Mammary epithelial cell (primary cell): ENCODE measurements at regions not wholly inside any gene's neighbourhood (a gene's known extent, or its start where the extent isn't known, plus 50 kb on each side); places are given as distances from the start of the nearest gene placed in this dataset.

ENCODE experiments used
- CTCF ChIP-seq, 2 donors: IDR thresholded peaks in 1 of 2; conservative IDR thresholded peaks in 1 of 2; 2 replicates each; pipeline ENCODE4 v1.5.1; 2011 to 2012; ENCODE audit warnings: inconsistent platforms in 2 of 2, low read length in 2 of 2, mild to moderate bottlenecking in 2 of 2, control low read depth in 1 of 2, low read depth in 1 of 2; ENCODE audit not compliant: insufficient read depth in 1 of 2; ENCODE audit errors: extremely low read depth in 1 of 2
- EZH2 ChIP-seq: IDR thresholded peaks from 2 replicates; pipeline ENCODE4 v1.6.1; 2012; ENCODE audit warnings: low read length, inconsistent platforms, borderline replicate concordance

DNA sequence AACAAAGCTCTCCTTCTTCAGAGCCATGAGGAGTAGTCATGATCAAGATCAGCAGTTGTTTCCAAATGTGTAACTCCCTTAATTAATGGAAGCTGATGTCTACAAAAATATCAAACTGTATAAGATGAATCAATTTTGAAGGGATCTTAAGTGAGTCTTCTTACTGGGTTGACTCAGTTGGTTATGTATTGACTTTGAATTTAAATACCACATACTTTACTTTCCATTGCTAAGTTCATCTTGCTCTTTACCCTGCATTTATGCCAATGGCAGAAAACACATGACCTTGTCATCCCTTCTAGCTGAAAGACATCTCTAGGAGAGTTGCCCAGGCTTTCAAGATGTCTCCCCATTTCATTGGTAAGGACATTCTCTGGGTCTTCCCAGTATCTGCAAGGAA is 123.2 kb upstream of the STMND1 start:
- no peak for TF ChIP-seq CTCF (conservative IDR thresholded peaks at IDR 0.05 in 1 of 2, IDR thresholded peaks at IDR 0.05 in 1 of 2; ENCODE audit: extremely low read depth in 1 of 2, insufficient read depth in 1 of 2, low read depth in 1 of 2, low read length in 2 of 2)
- no peak for TF ChIP-seq EZH2
